HL-60 (cell line): ENCODE measurements at regions not wholly inside any gene's neighbourhood (a gene's known extent, or its start where the extent isn't known, plus 50 kb on each side); places are given as distances from the start of the nearest gene placed in this dataset.

Experiments used
- GABPA ChIP-seq: IDR thresholded peaks from 2 replicates; pipeline ENCODE4 v1.6.1; 2012; ENCODE audit warnings: low read depth
- POLR2AphosphoS5 ChIP-seq: IDR thresholded peaks from 2 replicates; pipeline ENCODE4 v1.6.1; 2012; ENCODE audit warnings: low read depth
- REST ChIP-seq: IDR thresholded peaks from 2 replicates; pipeline ENCODE4 v1.6.1; 2012; ENCODE audit warnings: low read depth; ENCODE audit not compliant: insufficient replicate concordance
- SPI1 ChIP-seq: IDR thresholded peaks from 2 replicates; pipeline ENCODE4 v1.6.1; 2012; ENCODE audit warnings: low read depth, mild to moderate bottlenecking, borderline replicate concordance
- TF ChIP-seq, protein P1 (sequence below): IDR thresholded peaks from one replicate; pipeline ENCODE4 v1.5.1; 2011; ENCODE audit warnings: low read length, control low read depth, inconsistent platforms; ENCODE audit not compliant: insufficient read depth

- TF ChIP-seq, protein P1, sequence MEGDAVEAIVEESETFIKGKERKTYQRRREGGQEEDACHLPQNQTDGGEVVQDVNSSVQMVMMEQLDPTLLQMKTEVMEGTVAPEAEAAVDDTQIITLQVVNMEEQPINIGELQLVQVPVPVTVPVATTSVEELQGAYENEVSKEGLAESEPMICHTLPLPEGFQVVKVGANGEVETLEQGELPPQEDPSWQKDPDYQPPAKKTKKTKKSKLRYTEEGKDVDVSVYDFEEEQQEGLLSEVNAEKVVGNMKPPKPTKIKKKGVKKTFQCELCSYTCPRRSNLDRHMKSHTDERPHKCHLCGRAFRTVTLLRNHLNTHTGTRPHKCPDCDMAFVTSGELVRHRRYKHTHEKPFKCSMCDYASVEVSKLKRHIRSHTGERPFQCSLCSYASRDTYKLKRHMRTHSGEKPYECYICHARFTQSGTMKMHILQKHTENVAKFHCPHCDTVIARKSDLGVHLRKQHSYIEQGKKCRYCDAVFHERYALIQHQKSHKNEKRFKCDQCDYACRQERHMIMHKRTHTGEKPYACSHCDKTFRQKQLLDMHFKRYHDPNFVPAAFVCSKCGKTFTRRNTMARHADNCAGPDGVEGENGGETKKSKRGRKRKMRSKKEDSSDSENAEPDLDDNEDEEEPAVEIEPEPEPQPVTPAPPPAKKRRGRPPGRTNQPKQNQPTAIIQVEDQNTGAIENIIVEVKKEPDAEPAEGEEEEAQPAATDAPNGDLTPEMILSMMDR = no peak
- TF ChIP-seq REST (no peak), POLR2AphosphoS5 (no peak), GABPA (no peak), SPI1 (no peak)
Measured at GRCh38 chr5:148928141-148928540, 101.7 kb downstream of the ADRB2 start.
